ENCODE measurements at regions not wholly inside any gene's neighbourhood (a gene's known extent, or its start where the extent isn't known, plus 50 kb on each side); places are given as distances from the start of the nearest gene placed in this dataset.

- H3K4me3 ChIP-seq (ENCODE audit: insufficient read depth, low read length) = no peak overlapping the region
- no peak overlapping the region for H2AFZ ChIP-seq (ENCODE audit: low read length)
- no peaks in the 10 kb centered on the region for H3K9me3 ChIP-seq (ENCODE audit: low read depth, low read length)
- H3K36me3 ChIP-seq (ENCODE audit: insufficient read depth, low read length) = no peaks in the 10 kb centered on the region
- H3K4me2 ChIP-seq (ENCODE audit: insufficient read depth, low read length) = no peak overlapping the region
- no peaks in the 10 kb centered on the region for H3K27me3 ChIP-seq (ENCODE audit: insufficient read depth, low read length)
- no peaks in the 10 kb centered on the region for H3K79me2 ChIP-seq (ENCODE audit: insufficient read depth, low read length)
- H3K4me1 ChIP-seq (ENCODE audit: insufficient read depth, low read length) = peaks cover 7% of the 10 kb centered on the region
- DNase-seq (ENCODE audit: insufficient read length, low spot score, missing footprints) = no peak
- H3K27ac ChIP-seq (ENCODE audit: low read depth, low read length) = no peak overlapping the region
- H4K20me1 ChIP-seq (ENCODE audit: insufficient read depth, low read length) = no peaks in the 10 kb centered on the region
- no peak for TF ChIP-seq CTCF (IDR thresholded peaks at IDR 0.05; ENCODE audit: extremely low read depth, low read depth, low read length)
Measured at GRCh38 chr6:145142958-145143357, 592.4 kb downstream of the EPM2A start.

- TF ChIP-seq CTCF (IDR thresholded peaks at IDR 0.05; ENCODE audit: extremely low read depth, low read depth, low read length) = no peak
- no peak overlapping the region for H3K27ac ChIP-seq (ENCODE audit: low read depth, low read length)
Measured at GRCh38 chr6:145143379-145143778, 591.9 kb downstream of the EPM2A start.

GRCh38 chr6:145147559-145147958, 587.8 kb downstream of the EPM2A start:
- Histone ChIP-seq H3K36me3 (ENCODE audit: insufficient read depth, low read length) (no peaks in the 10 kb centered on the region), H3K9me3 (ENCODE audit: low read depth, low read length) (no peaks in the 10 kb centered on the region), H3K27me3 (ENCODE audit: insufficient read depth, low read length) (no peaks in the 10 kb centered on the region), H4K20me1 (ENCODE audit: insufficient read depth, low read length) (no peaks in the 10 kb centered on the region), H3K4me2 (ENCODE audit: insufficient read depth, low read length) (peak overlapping the region; percentile 35), H2AFZ (ENCODE audit: low read length) (no peak overlapping the region), H3K4me3 (ENCODE audit: insufficient read depth, low read length) (no peak overlapping the region), H3K27ac (ENCODE audit: low read depth, low read length) (peak overlapping the region; percentile 43), H3K79me2 (ENCODE audit: insufficient read depth, low read length) (no peaks in the 10 kb centered on the region), H3K4me1 (ENCODE audit: insufficient read depth, low read length) (peaks cover 12% of the 10 kb centered on the region)
- no peak for TF ChIP-seq CTCF (IDR thresholded peaks at IDR 0.05; ENCODE audit: extremely low read depth, low read depth, low read length)
- peak; percentile 42 for DNase-seq (ENCODE audit: insufficient read length, low spot score, missing footprints)

More at GRCh38 chr6:145143379-145143778, 591.9 kb downstream of the EPM2A start:
- Histone ChIP-seq H4K20me1 (ENCODE audit: insufficient read depth, low read length) (no peaks in the 10 kb centered on the region), H3K36me3 (ENCODE audit: insufficient read depth, low read length) (no peaks in the 10 kb centered on the region), H3K27me3 (ENCODE audit: insufficient read depth, low read length) (no peaks in the 10 kb centered on the region), H3K9me3 (ENCODE audit: low read depth, low read length) (no peaks in the 10 kb centered on the region), H3K79me2 (ENCODE audit: insufficient read depth, low read length) (no peaks in the 10 kb centered on the region), H2AFZ (ENCODE audit: low read length) (no peak overlapping the region), H3K4me1 (ENCODE audit: insufficient read depth, low read length) (peaks cover 11% of the 10 kb centered on the region), H3K4me3 (ENCODE audit: insufficient read depth, low read length) (no peak overlapping the region), H3K4me2 (ENCODE audit: insufficient read depth, low read length) (no peak overlapping the region)
- DNase-seq (ENCODE audit: insufficient read length, low spot score, missing footprints) = peak; percentile 29

GRCh38 chr6:145147981-145148749, 587.2 kb downstream of the EPM2A start:
- peak overlapping the region; percentile 43 for H3K27ac ChIP-seq (ENCODE audit: low read depth, low read length)
- peak overlapping the region; percentile 35 for H3K4me2 ChIP-seq (ENCODE audit: insufficient read depth, low read length)

More at GRCh38 chr6:145147981-145148749, 587.2 kb downstream of the EPM2A start:
- Histone ChIP-seq H3K9me3 (ENCODE audit: low read depth, low read length) (no peaks in the 10 kb centered on the region), H3K27me3 (ENCODE audit: insufficient read depth, low read length) (no peaks in the 10 kb centered on the region), H3K79me2 (ENCODE audit: insufficient read depth, low read length) (no peaks in the 10 kb centered on the region), H3K36me3 (ENCODE audit: insufficient read depth, low read length) (no peaks in the 10 kb centered on the region), H3K4me3 (ENCODE audit: insufficient read depth, low read length) (peak overlapping the region; percentile 16), H3K4me1 (ENCODE audit: insufficient read depth, low read length) (peaks cover 12% of the 10 kb centered on the region), H4K20me1 (ENCODE audit: insufficient read depth, low read length) (no peaks in the 10 kb centered on the region), H2AFZ (ENCODE audit: low read length) (no peak overlapping the region)
- peak; percentile 57 for DNase-seq (ENCODE audit: insufficient read length, low spot score, missing footprints)
- no peak for TF ChIP-seq CTCF (IDR thresholded peaks at IDR 0.05; ENCODE audit: extremely low read depth, low read depth, low read length)

Data from osteoblast (primary cell).